GM23248 (cell line): ENCODE measurements at regions not wholly inside any gene's neighbourhood (a gene's known extent, or its start where the extent isn't known, plus 50 kb on each side); places are given as distances from the start of the nearest gene placed in this dataset.

Source experiments
- DNase-seq: peaks from one replicate; pipeline ENCODE4 v3.0.0-alpha.2; 2015
- H2AFZ ChIP-seq: fragments of 200-600 bp; sonication (generic); 2 replicates; pipeline ENCODE4 v1.6.1; 2016; ENCODE audit warnings: antibody characterized with exemption
- H3F3A ChIP-seq: fragments of 200-600 bp; sonication (generic); 2 replicates; pipeline ENCODE4 v1.6.1; 2016; ENCODE audit warnings: mild to moderate bottlenecking, antibody characterized with exemption, mixed run types; ENCODE audit not compliant: insufficient read depth
- H3K27ac ChIP-seq: fragments of 200-600 bp; sonication (generic); 2 replicates; pipeline ENCODE4 v1.5.1; 2016; ENCODE audit warnings: mild to moderate bottlenecking
- H3K27me3 ChIP-seq: fragments of 200-600 bp; sonication (generic); replicated peaks from 2 replicates; pipeline ENCODE4 v1.6.1; 2016; ENCODE audit warnings: mild to moderate bottlenecking; ENCODE audit not compliant: insufficient read depth
- H3K36me3 ChIP-seq: fragments of 200-600 bp; sonication (generic); 2 replicates; pipeline ENCODE4 v1.6.1; 2016; ENCODE audit warnings: low read depth, mild to moderate bottlenecking
- H3K4me1 ChIP-seq: fragments of 200-600 bp; sonication (generic); 2 replicates; pipeline ENCODE4 v1.6.1; 2016; ENCODE audit warnings: mild to moderate bottlenecking; ENCODE audit not compliant: insufficient read depth
- H3K4me2 ChIP-seq: fragments of 200-600 bp; sonication (generic); one replicate; pipeline ENCODE4 v1.6.1; 2016; ENCODE audit warnings: mild to moderate bottlenecking; ENCODE audit not compliant: unreplicated experiment
- H3K4me3 ChIP-seq: fragments of 200-600 bp; sonication (generic); 2 replicates; pipeline ENCODE4 v1.5.1; 2016; ENCODE audit warnings: mild to moderate bottlenecking
- H3K79me2 ChIP-seq: fragments of 200-600 bp; sonication (generic); 2 replicates; pipeline ENCODE4 v1.6.1; 2016; ENCODE audit warnings: mild to moderate bottlenecking; ENCODE audit not compliant: insufficient read depth
- H3K9ac ChIP-seq: fragments of 200-600 bp; sonication (generic); 2 replicates; pipeline ENCODE4 v1.6.1; 2016; ENCODE audit warnings: mild to moderate bottlenecking
- H3K9me2 ChIP-seq: fragments of 200-600 bp; sonication (generic); 2 replicates; pipeline ENCODE4 v1.6.1; 2016; ENCODE audit warnings: mixed run types, mild to moderate bottlenecking, moderate library complexity; ENCODE audit not compliant: insufficient read depth
- H3K9me3 ChIP-seq: fragments of 200-600 bp; sonication (generic); one replicate; pipeline ENCODE4 v1.6.1; 2017; ENCODE audit warnings: low read depth
- H4K20me1 ChIP-seq: fragments of 200-600 bp; sonication (generic); 2 replicates; pipeline ENCODE4 v1.6.0; 2016; ENCODE audit not compliant: insufficient read depth
- EZH2 ChIP-seq: fragments of 200-600 bp; sonication (generic); IDR thresholded peaks from 2 replicates; pipeline ENCODE4 v1.6.1; 2018; ENCODE audit warnings: antibody characterized with exemption, mild to moderate bottlenecking; ENCODE audit not compliant: insufficient read depth, poor library complexity, severe bottlenecking
- EZH2phosphoT487 ChIP-seq: fragments of 200-600 bp; sonication (generic); IDR thresholded peaks from 2 replicates; pipeline ENCODE4 v1.6.1; 2018; ENCODE audit warnings: antibody characterized with exemption, moderate library complexity, mild to moderate bottlenecking, low read depth; ENCODE audit not compliant: insufficient read depth
- WGBS, 2 experiments: methylation state at CpG; one replicate each; pipeline ENCODE4 v1.1.6; 2015 to 2017; ENCODE audit warnings: low lambda C conversion rate in 2 of 2, low coverage in 1 of 2; ENCODE audit errors: missing lambda C conversion rate in 2 of 2; 5-methylcytosine and 5-hydroxymethylcytosine counted together
- in situ Hi-C: fragments of 300-500 bp; cut with MboI; formaldehyde crosslinking; loops from 2 replicates; pipeline ENCODE4 v1.15.0; 2020

DNA sequence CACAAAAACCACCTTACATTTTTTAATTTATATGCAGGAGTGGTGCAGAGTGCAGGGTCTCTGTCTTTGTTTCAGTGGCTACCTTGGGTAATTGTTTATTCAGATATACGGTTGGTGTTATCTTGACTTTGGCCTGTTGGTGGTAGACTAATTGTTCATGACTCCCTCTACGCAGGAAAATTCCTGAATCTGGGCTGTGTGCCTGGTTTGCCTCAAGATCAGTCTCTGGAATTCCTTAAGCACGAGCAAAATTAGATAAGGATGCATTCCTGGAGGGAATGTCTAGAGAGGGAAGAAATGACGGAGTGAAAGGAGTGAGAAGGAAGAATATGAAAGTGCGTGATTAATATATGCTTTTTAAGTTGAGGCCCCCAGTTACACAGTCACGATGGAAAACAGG lies 576.9 kb upstream of the PCDH10 start:
- Histone ChIP-seq H4K20me1 (no peaks in the 10 kb centered on the region), H3K9me2 (no peaks in the 10 kb centered on the region), H3K4me2 (no peak overlapping the region), H3F3A (no peaks in the 10 kb centered on the region), H3K36me3 (no peaks in the 10 kb centered on the region), H2AFZ (no peak overlapping the region), H3K4me3 (no peak overlapping the region), H3K27ac (no peak overlapping the region), H3K9ac (no peak overlapping the region), H3K27me3 (no peaks in the 10 kb centered on the region), H3K4me1 (no peaks in the 10 kb centered on the region), H3K9me3 (no peaks in the 10 kb centered on the region), H3K79me2 (no peaks in the 10 kb centered on the region)
- 14 to 16% methylated on average over 6 of the region's 6 CpGs for WGBS, 2 experiments
- no peak for TF ChIP-seq EZH2phosphoT487
- TF ChIP-seq EZH2, result no peak
- DNase-seq, result no peak
- in situ Hi-C loops, result no loop called here

DNA sequence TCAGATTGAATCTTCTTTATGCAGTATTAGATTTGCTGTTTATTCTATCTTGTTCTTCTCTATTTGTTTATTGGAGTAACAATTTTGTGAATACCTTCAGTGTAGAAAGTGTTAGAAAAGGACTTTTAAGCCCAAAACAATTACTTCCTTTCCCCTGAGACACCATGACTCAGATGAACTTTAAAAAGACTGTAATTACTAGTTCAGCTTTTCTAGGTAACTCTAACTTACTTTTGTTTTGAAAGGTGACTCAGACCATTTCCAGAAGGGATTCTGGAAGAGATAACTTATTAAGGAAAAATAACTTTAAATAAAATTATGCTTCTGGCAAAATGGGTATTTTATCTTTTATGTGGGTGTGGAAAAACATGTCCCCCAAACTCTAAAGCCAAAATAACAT lies 561.5 kb upstream of the PCDH10 start:
- no peaks in the 10 kb centered on the region for H3K9me2 ChIP-seq
- no peak overlapping the region for H3K4me3 ChIP-seq
- no peaks in the 10 kb centered on the region for H3K36me3 ChIP-seq
- no peak overlapping the region for H3K4me2 ChIP-seq
- H3K27me3 ChIP-seq, result no peaks in the 10 kb centered on the region
- no peaks in the 10 kb centered on the region for H3K79me2 ChIP-seq
- H3K27ac ChIP-seq, result no peak overlapping the region
- no peak for DNase-seq
- in situ Hi-C loops, result no loop called here
- H3K4me1 ChIP-seq, result no peaks in the 10 kb centered on the region
- H2AFZ ChIP-seq, result no peak overlapping the region
- H3K9ac ChIP-seq, result no peak overlapping the region
- H3K9me3 ChIP-seq, result no peaks in the 10 kb centered on the region
- H4K20me1 ChIP-seq, result no peaks in the 10 kb centered on the region
- TF ChIP-seq EZH2, result no peak
- no peak for TF ChIP-seq EZH2phosphoT487
- no peaks in the 10 kb centered on the region for H3F3A ChIP-seq

DNA sequence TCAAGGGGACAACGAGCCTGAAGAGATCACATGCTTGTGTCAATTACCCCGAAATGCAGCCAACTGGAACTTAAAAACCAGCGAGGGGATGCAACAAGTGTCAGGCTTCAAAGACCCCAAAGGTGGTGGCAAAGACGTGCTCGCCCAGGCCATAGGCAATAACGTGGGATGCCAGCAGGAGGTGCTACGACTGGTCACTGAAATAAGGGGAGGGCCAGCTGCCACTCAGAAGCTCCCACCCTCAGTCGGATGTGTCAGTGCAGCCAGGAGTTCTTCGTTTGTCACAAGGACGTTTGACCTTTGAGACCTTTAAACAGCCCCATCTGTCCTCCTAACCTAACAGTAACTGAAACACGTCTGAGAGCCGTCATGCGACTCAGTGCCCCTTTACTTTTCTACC lies 556.8 kb upstream of the PCDH10 start:
- Histone ChIP-seq H3K9me3 (no peaks in the 10 kb centered on the region), H3K9ac (no peak overlapping the region)
- in situ Hi-C loops, result no loop called here

DNA sequence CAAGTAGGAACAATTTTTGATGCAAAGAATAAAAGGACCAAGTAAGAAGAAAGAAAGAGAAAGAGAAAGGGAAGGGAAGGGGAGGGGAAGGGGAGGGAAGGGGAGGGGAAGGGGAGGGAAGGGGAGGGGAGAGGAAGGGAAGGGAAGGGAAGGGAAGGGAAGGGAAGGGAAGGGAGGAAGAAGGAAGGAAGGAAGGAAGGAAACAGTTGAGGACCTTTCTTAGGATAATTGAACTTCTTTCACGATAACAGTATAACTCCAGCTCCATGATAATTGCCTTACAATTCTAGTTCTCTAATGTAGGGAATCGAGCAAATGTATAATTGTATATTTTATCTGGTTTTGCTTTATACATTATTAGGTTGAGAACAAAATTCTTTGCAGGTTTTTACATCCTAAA lies 556.2 kb upstream of the PCDH10 start:
- no peaks in the 10 kb centered on the region for H4K20me1 ChIP-seq
- no peaks in the 10 kb centered on the region for H3K4me1 ChIP-seq
- H3K79me2 ChIP-seq, result no peaks in the 10 kb centered on the region
- H3K27ac ChIP-seq, result no peak overlapping the region
- no peaks in the 10 kb centered on the region for H3K27me3 ChIP-seq
- no peaks in the 10 kb centered on the region for H3K36me3 ChIP-seq
- no peak overlapping the region for H2AFZ ChIP-seq
- no peaks in the 10 kb centered on the region for H3K9me2 ChIP-seq
- no peak overlapping the region for H3K4me3 ChIP-seq
- in situ Hi-C loops, result no loop called here
- no peaks in the 10 kb centered on the region for H3F3A ChIP-seq
- no peak overlapping the region for H3K4me2 ChIP-seq
- no peak for DNase-seq
- H3K9me3 ChIP-seq, result no peaks in the 10 kb centered on the region
- H3K9ac ChIP-seq, result no peak overlapping the region
- no peak for TF ChIP-seq EZH2
- TF ChIP-seq EZH2phosphoT487, result no peak
- 24 to 43% methylated on average over 2 of the region's 2 CpGs for WGBS, 2 experiments

More for the DNA sequence above, 556.8 kb upstream of the PCDH10 start:
- WGBS, 2 experiments, result 30 to 31% methylated on average over 13 of the region's 13 CpGs
- H2AFZ ChIP-seq, result no peak overlapping the region
- H3K79me2 ChIP-seq, result no peaks in the 10 kb centered on the region
- DNase-seq, result no peak
- H3K4me1 ChIP-seq, result no peaks in the 10 kb centered on the region
- H4K20me1 ChIP-seq, result no peaks in the 10 kb centered on the region
- no peak overlapping the region for H3K27ac ChIP-seq
- no peaks in the 10 kb centered on the region for H3K36me3 ChIP-seq
- no peak overlapping the region for H3K4me3 ChIP-seq
- H3K27me3 ChIP-seq, result no peaks in the 10 kb centered on the region
- no peaks in the 10 kb centered on the region for H3F3A ChIP-seq
- no peak for TF ChIP-seq EZH2phosphoT487
- TF ChIP-seq EZH2, result no peak
- no peaks in the 10 kb centered on the region for H3K9me2 ChIP-seq
- H3K4me2 ChIP-seq, result no peak overlapping the region

DNA sequence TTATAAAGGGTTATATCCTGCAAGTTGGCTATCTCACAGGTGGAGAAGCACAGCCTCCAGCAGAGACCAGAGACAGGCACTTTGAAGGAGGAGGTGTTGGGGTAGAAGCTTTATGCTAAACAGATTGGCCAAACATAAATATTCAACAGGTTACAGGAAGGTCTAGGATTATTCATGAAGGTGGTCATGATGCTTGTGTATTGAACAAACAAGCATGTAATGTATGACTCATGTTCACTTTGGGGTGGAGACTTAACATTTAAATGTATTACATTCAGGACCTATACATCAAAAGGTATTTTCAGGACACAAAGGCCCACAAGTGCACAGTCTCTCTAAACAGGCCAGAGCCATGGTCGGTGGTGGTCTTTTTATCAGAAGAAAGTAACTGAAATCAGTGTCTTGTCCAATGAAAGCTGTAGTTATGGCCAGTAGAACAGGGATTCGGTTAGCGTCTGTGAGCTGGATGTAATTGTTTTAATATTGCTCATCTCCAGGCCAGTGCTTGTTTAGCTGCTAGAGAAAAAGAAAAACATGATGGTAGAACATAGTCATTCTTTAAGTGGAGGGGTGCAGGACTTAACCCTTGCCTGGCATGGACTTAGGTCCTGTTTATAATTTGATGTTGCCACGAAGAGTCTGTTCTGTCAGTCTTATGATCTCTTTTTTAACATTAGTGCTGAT lies 555.2 kb upstream of the PCDH10 start:
- H3K27ac ChIP-seq, result no peak overlapping the region
- no peaks in the 10 kb centered on the region for H3F3A ChIP-seq
- H3K9ac ChIP-seq, result no peak overlapping the region
- no peak for DNase-seq
- H2AFZ ChIP-seq, result no peak overlapping the region
- H3K4me1 ChIP-seq, result no peaks in the 10 kb centered on the region
- H3K79me2 ChIP-seq, result no peaks in the 10 kb centered on the region
- in situ Hi-C loops, result no loop called here
- H3K4me3 ChIP-seq, result no peak overlapping the region
- H4K20me1 ChIP-seq, result no peaks in the 10 kb centered on the region
- H3K9me2 ChIP-seq, result no peaks in the 10 kb centered on the region
- no peaks in the 10 kb centered on the region for H3K27me3 ChIP-seq
- no peaks in the 10 kb centered on the region for H3K36me3 ChIP-seq
- H3K9me3 ChIP-seq, result no peaks in the 10 kb centered on the region
- 8 to 12% methylated on average over 4 of the region's 4 CpGs for WGBS, 2 experiments
- H3K4me2 ChIP-seq, result no peak overlapping the region
- TF ChIP-seq EZH2phosphoT487 (no peak), EZH2 (no peak)
